ENCODE measurements at regions not wholly inside any gene's neighbourhood (a gene's known extent, or its start where the extent isn't known, plus 50 kb on each side); places are given as distances from the start of the nearest gene placed in this dataset.

GRCh38 chr3:29186982-29187725, 93.7 kb upstream of the RBMS3 start:
- H3K27ac ChIP-seq (replicated peaks in 1 of 4), result no peak overlapping the region
- intact Hi-C loops (cut with DNase I), result no loop called here
- WGBS, result 55% methylated on average over 3 of the region's 3 CpGs

GRCh38 chr3:29189328-29189727, 91.5 kb upstream of the RBMS3 start:
- TF ChIP-seq POLR2A (IDR thresholded peaks at IDR 0.05; ENCODE audit: low read depth), result no peak
- no peak for TF ChIP-seq EP300 (IDR thresholded peaks at IDR 0.05)
- no peak for TF ChIP-seq POLR2AphosphoS5 (IDR thresholded peaks at IDR 0.05)
- TF ChIP-seq CTCF (IDR thresholded peaks at IDR 0.05), result no peak
- no peaks in the 10 kb centered on the region for H3K36me3 ChIP-seq

More at GRCh38 chr3:29186982-29187725, 93.7 kb upstream of the RBMS3 start:
- no peak for TF ChIP-seq POLR2AphosphoS5 (IDR thresholded peaks at IDR 0.05)
- TF ChIP-seq EP300 (IDR thresholded peaks at IDR 0.05), result no peak
- TF ChIP-seq CTCF (IDR thresholded peaks at IDR 0.05), result no peak
- TF ChIP-seq POLR2A (IDR thresholded peaks at IDR 0.05; ENCODE audit: low read depth), result no peak
- no peaks in the 10 kb centered on the region for H3K27me3 ChIP-seq
- H3K36me3 ChIP-seq, result no peaks in the 10 kb centered on the region
- no peak for DNase-seq (ENCODE audit: extremely low spot score)
- no peaks in the 10 kb centered on the region for H3K4me1 ChIP-seq
- no peak overlapping the region for H3K4me3 ChIP-seq
- no peaks in the 10 kb centered on the region for H3K9me3 ChIP-seq

GRCh38 chr3:29194139-29194538, 86.7 kb upstream of the RBMS3 start:
- Histone ChIP-seq H3K4me1 (no peaks in the 10 kb centered on the region), H3K9me3 (peaks cover 0 to 6% (median 0%) of the 10 kb centered on the region in 4 donors), H3K36me3 (no peaks in the 10 kb centered on the region), H3K27ac (replicated peaks in 1 of 4) (no peak overlapping the region), H3K4me3 (no peak overlapping the region), H3K27me3 (no peaks in the 10 kb centered on the region)
- no peak for DNase-seq (ENCODE audit: extremely low spot score)
- intact Hi-C loops (cut with DNase I), result no loop called here
- 96% methylated on average over 1 of the region's 1 CpG for WGBS
- TF ChIP-seq CTCF (IDR thresholded peaks at IDR 0.05) (no peak), EP300 (IDR thresholded peaks at IDR 0.05) (no peak), POLR2AphosphoS5 (IDR thresholded peaks at IDR 0.05) (no peak)

More at GRCh38 chr3:29189328-29189727, 91.5 kb upstream of the RBMS3 start:
- Histone ChIP-seq H3K9me3 (no peaks in the 10 kb centered on the region), H3K4me3 (no peak overlapping the region), H3K27ac (replicated peaks in 1 of 4) (no peak overlapping the region), H3K4me1 (no peaks in the 10 kb centered on the region), H3K27me3 (no peaks in the 10 kb centered on the region)
- DNase-seq (ENCODE audit: extremely low spot score), result no peak
- intact Hi-C loops (cut with DNase I), result no loop called here

GRCh38 chr3:29195056-29195455, 85.8 kb upstream of the RBMS3 start:
- Histone ChIP-seq H3K9me3 (peaks cover 0 to 6% (median 0%) of the 10 kb centered on the region in 4 donors), H3K4me3 (no peak overlapping the region), H3K4me1 (no peaks in the 10 kb centered on the region), H3K36me3 (no peaks in the 10 kb centered on the region), H3K27me3 (no peaks in the 10 kb centered on the region), H3K27ac (replicated peaks in 1 of 4) (no peak overlapping the region)
- no peak for DNase-seq (ENCODE audit: extremely low spot score)
- intact Hi-C loops (cut with DNase I), result no loop called here
- 43% methylated on average over 3 of the region's 3 CpGs for WGBS
- TF ChIP-seq EP300 (IDR thresholded peaks at IDR 0.05) (no peak), CTCF (IDR thresholded peaks at IDR 0.05) (no peak), POLR2A (IDR thresholded peaks at IDR 0.05; ENCODE audit: low read depth) (no peak), POLR2AphosphoS5 (IDR thresholded peaks at IDR 0.05) (no peak)

GRCh38 chr3:29201604-29202003, 79.3 kb upstream of the RBMS3 start:
- Histone ChIP-seq H3K36me3 (no peaks in the 10 kb centered on the region), H3K9me3 (no peaks in the 10 kb centered on the region), H3K4me3 (no peak overlapping the region), H3K27me3 (no peaks in the 10 kb centered on the region), H3K4me1 (no peaks in the 10 kb centered on the region), H3K27ac (replicated peaks in 1 of 4) (no peak overlapping the region)
- TF ChIP-seq CTCF (IDR thresholded peaks at IDR 0.05) (no peak), POLR2A (IDR thresholded peaks at IDR 0.05; ENCODE audit: low read depth) (no peak), EP300 (IDR thresholded peaks at IDR 0.05) (no peak), POLR2AphosphoS5 (IDR thresholded peaks at IDR 0.05) (no peak)
- no peak for DNase-seq (ENCODE audit: extremely low spot score)
- intact Hi-C loops (cut with DNase I), result no loop called here
- WGBS, result 83% methylated on average over 1 of the region's 1 CpG

Measured in esophagus muscularis mucosa (tissue), 4 donors.